GM10248 (cell line): ENCODE measurements at regions not wholly inside any gene's neighbourhood (a gene's known extent, or its start where the extent isn't known, plus 50 kb on each side); places are given as distances from the start of the nearest gene placed in this dataset.
"Not testable (repeated sequence)": the region's sequence is repeated elsewhere in the genome, so short reads cannot be mapped to it uniquely, and the experiment has no call there.

Source experiments
- CTCF ChIA-PET: fragments of 300-600 bp; sonication (Branson Sonifier 250); formaldehyde crosslinking; extraction: SDS; loops from one replicate; lab custom pipeline; 2021; ENCODE audit warnings: antibody characterized with exemption; lab: Yijun Ruan, JAX
- POLR2A ChIA-PET: fragments of 350-650 bp; sonication (Branson Sonifier 250); formaldehyde crosslinking; extraction: SDS; loops from one replicate; lab custom pipeline; 2020; ENCODE audit warnings: antibody characterized with exemption; lab: Yijun Ruan, JAX
- DNase-seq: peaks from one replicate; pipeline ENCODE4 v3.0.0; 2012; ENCODE audit errors: extremely low spot score
- CTCF ChIP-seq: IDR thresholded peaks from 2 replicates; pipeline ENCODE4 v1.5.1; 2012; ENCODE audit warnings: mild to moderate bottlenecking, low read depth; ENCODE audit errors: extremely low read depth, missing control alignments, control extremely low read depth

- DNase-seq, result no peak
- ChIA-PET CTCF (interaction anchor here (1.8 kb wide), 1 partner anchor 13 kb away, joined by 4 read pairs; no protein-coding TSS in a partner anchor), POLR2A (no interaction called here)
- no peak for TF ChIP-seq CTCF
These were observed 232.2 kb upstream of the HS3ST3A1 start for GRCh38 chr17:13833921-13834320.

- TF ChIP-seq CTCF, result no peak
- ChIA-PET POLR2A (no interaction called here), CTCF (no interaction called here)
- no peak for DNase-seq
These were observed 233.4 kb upstream of the HS3ST3A1 start for GRCh38 chr17:13835151-13835550.

- POLR2A ChIA-PET, result no interaction called here
These were observed 231.9 kb upstream of the COX10 start for GRCh38 chr17:13837417-13837816.

GRCh38 chr17:13840254-13840653, 229.1 kb upstream of the COX10 start:
- DNase-seq, result no peak
- no peak for TF ChIP-seq CTCF
- CTCF ChIA-PET, result no interaction called here
- POLR2A ChIA-PET, result no interaction called here

More at GRCh38 chr17:13837417-13837816, 231.9 kb upstream of the COX10 start:
- TF ChIP-seq CTCF, result no peak
- CTCF ChIA-PET, result no interaction called here
- no peak for DNase-seq

GRCh38 chr17:13843862-13844635, 225.3 kb upstream of the COX10 start:
- POLR2A ChIA-PET, result no interaction called here
- CTCF ChIA-PET, result interaction anchor here (0.7 kb wide), 1 partner anchor 1389 kb away, joined by 3 read pairs; no protein-coding TSS in a partner anchor
- no peak for TF ChIP-seq CTCF
- no peak for DNase-seq

GRCh38 chr17:13851889-13852288, 217.4 kb upstream of the COX10 start:
- ChIA-PET CTCF (no interaction called here), POLR2A (no interaction called here)
- DNase-seq, result no peak

GRCh38 chr17:13855730-13856129, 213.6 kb upstream of the COX10 start:
- CTCF ChIA-PET, DNase-seq, POLR2A ChIA-PET: not testable (repeated sequence)

More at GRCh38 chr17:13851889-13852288, 217.4 kb upstream of the COX10 start:
- TF ChIP-seq CTCF, result no peak
